Left lung (tissue), 4 donors: ENCODE measurements at regions not wholly inside any gene's neighbourhood (a gene's known extent, or its start where the extent isn't known, plus 50 kb on each side); places are given as distances from the start of the nearest gene placed in this dataset.

Experiments
- ATAC-seq: fragments of 200-7000 bp; cut with Tn5 transposase; one replicate; pipeline ENCODE4 v1.9.1; 2020; ENCODE audit warnings: moderate library complexity
- DNase-seq, 4 donors: peaks; one replicate each; pipeline ENCODE4 v3.0.0-alpha.2; 2013 to 2020
- H3K27ac ChIP-seq, 2 donors: fragments of 200-600 bp; sonication (generic) in 1 of 2; one replicate each; pipeline versions ENCODE4 v1.5.0 to v1.8.0; 2020 to 2021
- H3K27me3 ChIP-seq, 2 donors: fragments of 200-600 bp; sonication (generic) in 1 of 2; one replicate each; pipeline versions ENCODE4 v1.5.0 to v1.8.0; 2020 to 2021
- H3K36me3 ChIP-seq, 2 donors: fragments of 200-600 bp; sonication (generic) in 1 of 2; one replicate each; pipeline versions ENCODE4 v1.5.0 to v1.8.0; 2020 to 2021
- H3K4me1 ChIP-seq, 2 donors: fragments of 200-600 bp; one replicate each; pipeline ENCODE4 v1.8.0; 2021
- H3K4me3 ChIP-seq, 2 donors: fragments of 200-600 bp; sonication (generic) in 1 of 2; one replicate each; pipeline versions ENCODE4 v1.5.0 to v1.8.0; 2020 to 2021; ENCODE audit warnings: mild to moderate bottlenecking in 1 of 2
- H3K9me3 ChIP-seq, 2 donors: fragments of 200-600 bp; sonication (generic) in 1 of 2; one replicate each; pipeline versions ENCODE4 v1.5.0 to v1.8.0; 2020 to 2021
- intact Hi-C, 2 donors: fragments of 100-400 bp; cut with DNase I; formaldehyde crosslinking; loops; one replicate each; pipeline versions ENCODE4 v1.11.2 to v1.14.2; 2022
- TF ChIP-seq, protein P1 (sequence below), 2 donors: fragments of 200-600 bp; sonication (generic) in 1 of 2; IDR thresholded peaks; one replicate each; pipeline versions ENCODE4 v1.5.0 to v1.8.0; 2021; ENCODE audit warnings: antibody characterized with exemption in 2 of 2
- donor health status: DM: no; HTN: yes; CAD: no.
- donor health status: DM: no; HTN: no; CAD: no.

DNA sequence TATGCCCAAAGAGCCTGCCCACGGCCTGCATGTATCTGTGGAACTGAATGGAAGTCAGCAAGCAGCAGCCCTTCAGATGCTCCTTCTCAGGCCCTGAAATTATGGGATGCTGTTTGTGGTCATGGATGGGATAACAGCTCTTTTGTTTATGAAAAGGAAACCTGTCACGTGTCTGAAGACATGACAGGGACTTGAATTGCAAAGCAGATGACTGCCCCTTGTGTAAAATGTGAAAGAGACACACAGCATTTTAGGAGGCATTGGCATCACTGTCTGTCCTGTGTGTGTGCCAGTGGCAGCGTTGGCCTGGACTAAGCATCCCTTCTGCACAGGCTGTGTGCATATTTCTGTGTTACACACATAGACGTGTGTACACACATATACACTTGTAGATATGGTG is 192.1 kb downstream of the VRK1 start:
- Histone ChIP-seq H3K36me3 (no peaks in the 10 kb centered on the region), H3K9me3 (no peaks in the 10 kb centered on the region), H3K27me3 (peaks cover 0 to 16% of the 10 kb centered on the region in 2 donors), H3K4me1 (no peaks in the 10 kb centered on the region), H3K27ac (no peak overlapping the region), H3K4me3 (no peak overlapping the region)
- ATAC-seq (no peak), DNase-seq (no peak)
- TF ChIP-seq, protein P1, sequence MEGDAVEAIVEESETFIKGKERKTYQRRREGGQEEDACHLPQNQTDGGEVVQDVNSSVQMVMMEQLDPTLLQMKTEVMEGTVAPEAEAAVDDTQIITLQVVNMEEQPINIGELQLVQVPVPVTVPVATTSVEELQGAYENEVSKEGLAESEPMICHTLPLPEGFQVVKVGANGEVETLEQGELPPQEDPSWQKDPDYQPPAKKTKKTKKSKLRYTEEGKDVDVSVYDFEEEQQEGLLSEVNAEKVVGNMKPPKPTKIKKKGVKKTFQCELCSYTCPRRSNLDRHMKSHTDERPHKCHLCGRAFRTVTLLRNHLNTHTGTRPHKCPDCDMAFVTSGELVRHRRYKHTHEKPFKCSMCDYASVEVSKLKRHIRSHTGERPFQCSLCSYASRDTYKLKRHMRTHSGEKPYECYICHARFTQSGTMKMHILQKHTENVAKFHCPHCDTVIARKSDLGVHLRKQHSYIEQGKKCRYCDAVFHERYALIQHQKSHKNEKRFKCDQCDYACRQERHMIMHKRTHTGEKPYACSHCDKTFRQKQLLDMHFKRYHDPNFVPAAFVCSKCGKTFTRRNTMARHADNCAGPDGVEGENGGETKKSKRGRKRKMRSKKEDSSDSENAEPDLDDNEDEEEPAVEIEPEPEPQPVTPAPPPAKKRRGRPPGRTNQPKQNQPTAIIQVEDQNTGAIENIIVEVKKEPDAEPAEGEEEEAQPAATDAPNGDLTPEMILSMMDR (IDR thresholded peaks at IDR 0.05) = no peak
- intact Hi-C loops = no loop called here

DNA sequence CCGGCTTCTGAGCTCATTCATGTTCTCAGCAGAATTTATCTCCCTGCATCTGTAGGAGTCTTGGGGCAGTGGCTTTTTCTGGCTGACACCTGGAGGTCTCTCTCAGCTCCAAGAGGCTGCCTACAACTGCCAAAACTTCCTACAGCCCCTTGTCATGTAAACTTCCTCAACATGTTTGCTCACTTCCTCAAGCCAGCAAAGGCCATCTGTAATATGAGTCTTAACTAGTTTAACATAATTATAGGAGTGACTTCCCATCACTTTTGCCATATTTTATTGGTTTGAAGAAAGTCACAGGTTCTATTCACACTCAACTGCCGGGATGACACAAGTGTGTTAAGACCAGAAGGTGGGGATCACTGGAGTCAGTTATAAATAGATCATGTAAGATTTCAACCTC is 194.0 kb downstream of the VRK1 start:
- H3K27ac ChIP-seq = no peak overlapping the region
- H3K36me3 ChIP-seq = no peaks in the 10 kb centered on the region
- DNase-seq (no peak), ATAC-seq (no peak)
- H3K4me1 ChIP-seq = no peaks in the 10 kb centered on the region
- H3K9me3 ChIP-seq = no peaks in the 10 kb centered on the region
- H3K4me3 ChIP-seq = no peak overlapping the region
- intact Hi-C loops = no loop called here
- TF ChIP-seq, protein P1 (IDR thresholded peaks at IDR 0.05) = no peak
- peaks cover 0 to 16% of the 10 kb centered on the region in 2 donors for H3K27me3 ChIP-seq

DNA sequence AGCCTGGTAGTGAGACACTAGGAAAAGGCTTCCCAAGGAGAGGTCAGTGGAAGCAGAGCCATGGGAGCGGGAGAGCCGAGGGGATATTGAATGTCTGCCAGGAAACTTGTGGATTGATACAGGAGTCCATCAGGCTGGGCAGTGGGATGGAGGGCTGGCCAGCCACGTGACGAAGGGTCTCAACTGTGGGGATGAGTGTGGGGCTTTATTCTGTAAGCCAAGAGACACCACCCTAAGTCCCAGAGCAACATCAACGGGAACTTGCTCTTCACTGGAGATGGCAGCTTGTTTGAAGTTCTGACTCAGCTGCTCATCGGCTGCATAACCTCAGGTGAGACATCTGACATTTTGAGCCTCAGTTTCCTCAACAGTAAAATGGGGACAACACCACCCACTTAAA is 197.8 kb downstream of the VRK1 start:
- H3K27me3 ChIP-seq = peaks cover 0 to 16% of the 10 kb centered on the region in 2 donors
- no peak overlapping the region for H3K27ac ChIP-seq
- no peak for ATAC-seq
- no peak overlapping the region for H3K4me3 ChIP-seq
- intact Hi-C loops = no loop called here
- no peaks in the 10 kb centered on the region for H3K9me3 ChIP-seq
- H3K4me1 ChIP-seq = no peaks in the 10 kb centered on the region
- TF ChIP-seq, protein P1 (IDR thresholded peaks at IDR 0.05) = no peak
- DNase-seq = no peak
- H3K36me3 ChIP-seq = no peaks in the 10 kb centered on the region

DNA sequence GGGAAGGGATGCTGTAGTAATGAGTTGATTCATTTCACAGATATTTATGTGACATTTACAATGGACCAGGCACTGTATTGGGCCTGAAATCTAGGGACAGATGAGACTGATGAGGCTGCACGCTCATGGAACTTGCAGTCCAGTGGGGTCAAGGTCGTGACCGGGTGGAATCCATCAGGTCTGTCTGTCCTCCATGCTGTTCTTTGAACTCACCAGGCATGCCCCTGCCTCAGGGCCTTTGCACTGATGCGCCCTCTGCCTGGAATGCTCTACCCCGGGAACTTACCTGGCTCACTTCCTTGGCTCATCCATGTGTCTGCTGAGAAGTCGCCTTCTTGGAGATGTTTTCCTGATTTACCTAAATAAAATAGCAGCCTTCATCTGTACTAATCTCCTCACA is 200.1 kb downstream of the VRK1 start:
- no peak overlapping the region for H3K27ac ChIP-seq
- no peak for DNase-seq
- H3K9me3 ChIP-seq = no peaks in the 10 kb centered on the region
- TF ChIP-seq, protein P1 (IDR thresholded peaks at IDR 0.05) = no peak
- intact Hi-C loops = no loop called here
- no peaks in the 10 kb centered on the region for H3K4me1 ChIP-seq
- no peak overlapping the region for H3K4me3 ChIP-seq
- no peaks in the 10 kb centered on the region for H3K36me3 ChIP-seq
- ATAC-seq = no peak
- H3K27me3 ChIP-seq = peaks cover 0 to 16% of the 10 kb centered on the region in 2 donors

DNA sequence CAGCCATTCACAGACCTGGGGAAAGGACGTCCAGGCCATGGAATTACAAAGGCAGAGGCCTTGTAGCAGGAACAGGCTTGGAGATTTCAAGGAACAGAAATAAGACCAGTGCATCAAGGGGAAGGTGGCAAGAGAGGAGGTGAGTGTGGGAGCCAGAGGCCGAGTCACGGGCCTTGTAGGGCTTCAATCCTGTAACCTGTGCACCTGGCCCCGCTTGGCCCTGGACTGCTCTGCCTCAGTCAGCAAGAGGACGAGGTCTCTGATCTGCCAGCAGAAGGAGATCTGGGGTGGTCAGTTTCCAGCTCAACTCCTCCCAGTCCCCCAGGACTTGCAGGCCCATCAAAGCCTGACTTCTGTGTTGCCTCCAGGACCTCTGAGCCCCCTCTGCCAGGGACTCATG is 200.8 kb downstream of the VRK1 start:
- H3K4me1 ChIP-seq = no peaks in the 10 kb centered on the region
- no peak overlapping the region for H3K27ac ChIP-seq
- H3K36me3 ChIP-seq = no peaks in the 10 kb centered on the region
- TF ChIP-seq, protein P1 (IDR thresholded peaks at IDR 0.05) = no peak
- no peaks in the 10 kb centered on the region for H3K9me3 ChIP-seq
- no peak overlapping the region for H3K4me3 ChIP-seq
- H3K27me3 ChIP-seq = peaks cover 0 to 13% of the 10 kb centered on the region in 2 donors
- DNase-seq = peak in 1 of 4 donors; percentile 58
- intact Hi-C loops = no loop called here
- no peak for ATAC-seq
